ENCODE measurements at regions not wholly inside any gene's neighbourhood (a gene's known extent, or its start where the extent isn't known, plus 50 kb on each side); places are given as distances from the start of the nearest gene placed in this dataset.

DNA sequence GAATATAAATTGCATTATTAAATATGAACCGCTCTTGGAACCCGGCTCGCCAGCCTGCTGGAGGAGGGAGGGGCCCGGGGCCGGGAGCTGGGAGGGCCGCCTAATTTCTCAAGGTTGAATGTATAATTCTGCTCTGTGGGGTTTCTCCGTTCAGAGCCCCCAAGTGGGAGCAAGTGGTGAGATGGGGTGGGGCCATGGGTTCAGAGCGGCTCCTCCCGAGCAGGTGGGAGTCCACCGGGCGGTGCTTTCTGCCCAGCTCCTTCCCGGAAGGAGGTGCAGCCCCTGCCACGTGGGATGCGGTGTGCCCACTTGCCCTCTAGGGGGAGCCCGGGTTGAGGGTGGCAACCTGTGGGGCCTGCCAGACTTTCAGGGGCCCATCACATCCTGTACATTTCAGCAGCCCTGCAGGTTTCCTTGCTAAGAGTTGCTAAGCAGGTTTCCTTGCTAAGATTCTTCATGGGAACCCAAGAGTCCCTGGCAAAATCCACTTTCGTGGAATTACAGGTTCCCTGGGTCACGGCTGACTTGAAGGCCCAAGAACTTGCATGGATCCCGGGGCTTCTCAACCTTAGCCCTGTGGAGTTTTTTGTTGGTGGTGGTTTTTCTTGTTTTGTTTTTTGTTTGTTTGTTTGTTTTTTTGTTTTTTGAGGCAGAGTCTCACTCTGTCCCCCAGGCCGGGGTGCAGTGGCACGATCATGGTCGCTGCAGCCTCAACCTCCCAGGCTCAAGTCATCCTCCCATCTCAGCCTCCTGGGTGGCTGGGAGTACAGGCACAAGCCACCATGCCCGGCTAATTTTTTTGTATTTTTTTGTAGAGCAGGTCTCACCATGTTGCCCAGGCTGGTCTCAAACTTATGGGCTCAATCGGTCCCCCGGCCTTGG is 196.7 kb upstream of the GSE1 start (continued):
- TF ChIP-seq MTA1 (CRISPR knock-in tag; IDR thresholded peaks at IDR 0.05; ENCODE audit: borderline replicate concordance) (peak; percentile 82; the same call in 1 of the 2 replicates), ZNF615 (CRISPR knock-in tag; IDR thresholded peaks at IDR 0.05; ENCODE audit: borderline replicate concordance) (no peak), NCOA2 (CRISPR knock-in tag; IDR thresholded peaks at IDR 0.05) (peak; percentile 43), SATB2 (CRISPR knock-in tag; IDR thresholded peaks at IDR 0.05) (no peak), MYC (CRISPR knock-in tag; IDR thresholded peaks at IDR 0.05; ENCODE audit: borderline replicate concordance) (peak; percentile 97), YEATS4 (CRISPR knock-in tag; IDR thresholded peaks at IDR 0.05; ENCODE audit: borderline replicate concordance) (peak; percentile 69; the same call in 1 of the 2 replicates), ZNF367 (CRISPR knock-in tag; IDR thresholded peaks at IDR 0.05; ENCODE audit: borderline replicate concordance) (no peak), ZSCAN22 (CRISPR knock-in tag; IDR thresholded peaks at IDR 0.05) (no peak), FOXA3 (CRISPR knock-in tag; IDR thresholded peaks at IDR 0.05) (no peak), ZNF451 (CRISPR knock-in tag; IDR thresholded peaks at IDR 0.05) (no peak), ZNF619 (CRISPR knock-in tag; IDR thresholded peaks at IDR 0.05) (no peak), ZNF235 (CRISPR knock-in tag; IDR thresholded peaks at IDR 0.05; ENCODE audit: borderline replicate concordance) (no peak)
- TF ChIP-seq, protein P1, sequence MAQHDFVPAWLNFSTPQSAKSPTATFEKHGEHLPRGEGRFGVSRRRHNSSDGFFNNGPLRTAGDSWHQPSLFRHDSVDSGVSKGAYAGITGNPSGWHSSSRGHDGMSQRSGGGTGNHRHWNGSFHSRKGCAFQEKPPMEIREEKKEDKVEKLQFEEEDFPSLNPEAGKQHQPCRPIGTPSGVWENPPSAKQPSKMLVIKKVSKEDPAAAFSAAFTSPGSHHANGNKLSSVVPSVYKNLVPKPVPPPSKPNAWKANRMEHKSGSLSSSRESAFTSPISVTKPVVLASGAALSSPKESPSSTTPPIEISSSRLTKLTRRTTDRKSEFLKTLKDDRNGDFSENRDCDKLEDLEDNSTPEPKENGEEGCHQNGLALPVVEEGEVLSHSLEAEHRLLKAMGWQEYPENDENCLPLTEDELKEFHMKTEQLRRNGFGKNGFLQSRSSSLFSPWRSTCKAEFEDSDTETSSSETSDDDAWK (CRISPR knock-in tag; IDR thresholded peaks at IDR 0.05), result no peak
- TF ChIP-seq, protein P2, sequence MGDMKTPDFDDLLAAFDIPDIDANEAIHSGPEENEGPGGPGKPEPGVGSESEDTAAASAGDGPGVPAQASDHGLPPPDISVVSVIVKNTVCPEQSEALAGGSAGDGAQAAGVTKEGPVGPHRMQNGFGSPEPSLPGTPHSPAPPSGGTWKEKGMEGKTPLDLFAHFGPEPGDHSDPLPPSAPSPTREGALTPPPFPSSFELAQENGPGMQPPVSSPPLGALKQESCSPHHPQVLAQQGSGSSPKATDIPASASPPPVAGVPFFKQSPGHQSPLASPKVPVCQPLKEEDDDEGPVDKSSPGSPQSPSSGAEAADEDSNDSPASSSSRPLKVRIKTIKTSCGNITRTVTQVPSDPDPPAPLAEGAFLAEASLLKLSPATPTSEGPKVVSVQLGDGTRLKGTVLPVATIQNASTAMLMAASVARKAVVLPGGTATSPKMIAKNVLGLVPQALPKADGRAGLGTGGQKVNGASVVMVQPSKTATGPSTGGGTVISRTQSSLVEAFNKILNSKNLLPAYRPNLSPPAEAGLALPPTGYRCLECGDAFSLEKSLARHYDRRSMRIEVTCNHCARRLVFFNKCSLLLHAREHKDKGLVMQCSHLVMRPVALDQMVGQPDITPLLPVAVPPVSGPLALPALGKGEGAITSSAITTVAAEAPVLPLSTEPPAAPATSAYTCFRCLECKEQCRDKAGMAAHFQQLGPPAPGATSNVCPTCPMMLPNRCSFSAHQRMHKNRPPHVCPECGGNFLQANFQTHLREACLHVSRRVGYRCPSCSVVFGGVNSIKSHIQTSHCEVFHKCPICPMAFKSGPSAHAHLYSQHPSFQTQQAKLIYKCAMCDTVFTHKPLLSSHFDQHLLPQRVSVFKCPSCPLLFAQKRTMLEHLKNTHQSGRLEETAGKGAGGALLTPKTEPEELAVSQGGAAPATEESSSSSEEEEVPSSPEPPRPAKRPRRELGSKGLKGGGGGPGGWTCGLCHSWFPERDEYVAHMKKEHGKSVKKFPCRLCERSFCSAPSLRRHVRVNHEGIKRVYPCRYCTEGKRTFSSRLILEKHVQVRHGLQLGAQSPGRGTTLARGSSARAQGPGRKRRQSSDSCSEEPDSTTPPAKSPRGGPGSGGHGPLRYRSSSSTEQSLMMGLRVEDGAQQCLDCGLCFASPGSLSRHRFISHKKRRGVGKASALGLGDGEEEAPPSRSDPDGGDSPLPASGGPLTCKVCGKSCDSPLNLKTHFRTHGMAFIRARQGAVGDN (CRISPR knock-in tag; IDR thresholded peaks at IDR 0.05), result peak; percentile 74
- TF ChIP-seq, protein P3, sequence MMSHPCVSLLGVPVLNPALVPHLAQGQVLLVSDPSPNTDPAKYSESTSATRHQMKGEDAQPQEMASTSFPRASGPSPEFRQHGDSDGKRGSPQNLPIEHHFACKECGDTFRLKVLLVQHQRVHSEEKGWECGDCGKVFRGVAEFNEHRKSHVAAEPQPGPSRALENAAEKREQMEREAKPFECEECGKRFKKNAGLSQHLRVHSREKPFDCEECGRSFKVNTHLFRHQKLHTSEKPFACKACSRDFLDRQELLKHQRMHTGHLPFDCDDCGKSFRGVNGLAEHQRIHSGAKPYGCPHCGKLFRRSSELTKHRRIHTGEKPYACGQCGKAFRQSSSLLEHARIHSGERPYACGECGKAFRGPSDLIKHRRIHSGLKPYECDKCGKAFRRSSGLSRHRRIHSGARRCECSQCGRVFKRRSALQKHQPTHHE (CRISPR knock-in tag; IDR thresholded peaks at IDR 0.05; ENCODE audit: borderline replicate concordance), result no peak
- TF ChIP-seq, protein P4, sequence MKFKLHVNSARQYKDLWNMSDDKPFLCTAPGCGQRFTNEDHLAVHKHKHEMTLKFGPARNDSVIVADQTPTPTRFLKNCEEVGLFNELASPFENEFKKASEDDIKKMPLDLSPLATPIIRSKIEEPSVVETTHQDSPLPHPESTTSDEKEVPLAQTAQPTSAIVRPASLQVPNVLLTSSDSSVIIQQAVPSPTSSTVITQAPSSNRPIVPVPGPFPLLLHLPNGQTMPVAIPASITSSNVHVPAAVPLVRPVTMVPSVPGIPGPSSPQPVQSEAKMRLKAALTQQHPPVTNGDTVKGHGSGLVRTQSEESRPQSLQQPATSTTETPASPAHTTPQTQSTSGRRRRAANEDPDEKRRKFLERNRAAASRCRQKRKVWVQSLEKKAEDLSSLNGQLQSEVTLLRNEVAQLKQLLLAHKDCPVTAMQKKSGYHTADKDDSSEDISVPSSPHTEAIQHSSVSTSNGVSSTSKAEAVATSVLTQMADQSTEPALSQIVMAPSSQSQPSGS (CRISPR knock-in tag; IDR thresholded peaks at IDR 0.05), result peak; percentile 17; the same call in 1 of the 2 replicates
- TF ChIP-seq, protein P5, sequence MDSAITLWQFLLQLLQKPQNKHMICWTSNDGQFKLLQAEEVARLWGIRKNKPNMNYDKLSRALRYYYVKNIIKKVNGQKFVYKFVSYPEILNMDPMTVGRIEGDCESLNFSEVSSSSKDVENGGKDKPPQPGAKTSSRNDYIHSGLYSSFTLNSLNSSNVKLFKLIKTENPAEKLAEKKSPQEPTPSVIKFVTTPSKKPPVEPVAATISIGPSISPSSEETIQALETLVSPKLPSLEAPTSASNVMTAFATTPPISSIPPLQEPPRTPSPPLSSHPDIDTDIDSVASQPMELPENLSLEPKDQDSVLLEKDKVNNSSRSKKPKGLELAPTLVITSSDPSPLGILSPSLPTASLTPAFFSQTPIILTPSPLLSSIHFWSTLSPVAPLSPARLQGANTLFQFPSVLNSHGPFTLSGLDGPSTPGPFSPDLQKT (CRISPR knock-in tag; IDR thresholded peaks at IDR 0.05; ENCODE audit: borderline replicate concordance), result no peak
- TF ChIP-seq, protein P6, sequence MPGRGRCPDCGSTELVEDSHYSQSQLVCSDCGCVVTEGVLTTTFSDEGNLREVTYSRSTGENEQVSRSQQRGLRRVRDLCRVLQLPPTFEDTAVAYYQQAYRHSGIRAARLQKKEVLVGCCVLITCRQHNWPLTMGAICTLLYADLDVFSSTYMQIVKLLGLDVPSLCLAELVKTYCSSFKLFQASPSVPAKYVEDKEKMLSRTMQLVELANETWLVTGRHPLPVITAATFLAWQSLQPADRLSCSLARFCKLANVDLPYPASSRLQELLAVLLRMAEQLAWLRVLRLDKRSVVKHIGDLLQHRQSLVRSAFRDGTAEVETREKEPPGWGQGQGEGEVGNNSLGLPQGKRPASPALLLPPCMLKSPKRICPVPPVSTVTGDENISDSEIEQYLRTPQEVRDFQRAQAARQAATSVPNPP (CRISPR knock-in tag; IDR thresholded peaks at IDR 0.05), result no peak
